ENCODE measurements at regions not wholly inside any gene's neighbourhood (a gene's known extent, or its start where the extent isn't known, plus 50 kb on each side); places are given as distances from the start of the nearest gene placed in this dataset.

- H4K5ac ChIP-seq (ENCODE audit: insufficient read length, low read depth, low read length), result no peak overlapping the region
- peaks cover 2 to 8% of the 10 kb centered on the region in 2 experiments; a peak in 1 of 4 replicates for H3K9me3 ChIP-seq (ENCODE audit: insufficient read depth in 2 of 2, low read depth in 1 of 2, low read length in 1 of 2)
- no peak for FAIRE-seq
- H3K79me1 ChIP-seq (ENCODE audit: low read depth, low read length), result no peaks in the 10 kb centered on the region
- no peak overlapping the region for H2BK20ac ChIP-seq (ENCODE audit: low read length)
- no peak overlapping the region for H2BK120ac ChIP-seq (replicated peaks; ENCODE audit: low read depth, low read length)
- H3K18ac ChIP-seq (ENCODE audit: extremely low read depth, low read length), result no peak overlapping the region
- no peak overlapping the region for H2BK5ac ChIP-seq (ENCODE audit: low read depth, low read length)
- H3K23me2 ChIP-seq (ENCODE audit: low read depth, low read length), result no peaks in the 10 kb centered on the region; the same call in 1 of the 2 replicates
- no peaks in the 10 kb centered on the region for H3K36me3 ChIP-seq (ENCODE audit: control insufficient read depth in 2 of 4, insufficient read depth in 4 of 4, low read length in 3 of 4)
- CTCF ChIA-PET (ENCODE audit: partially characterized antibody), result interaction anchor here (0.6 to 1.7 kb wide), 6 partner anchors 8 to 403 kb away, joined by 3 to 5 read pairs (median 4); no protein-coding TSS in a partner anchor
- no peak overlapping the region for H2BK12ac ChIP-seq (ENCODE audit: low read depth, low read length)
- no peak overlapping the region for H3K14ac ChIP-seq (ENCODE audit: insufficient read length)
- WGBS, 2 experiments (ENCODE audit: extremely low coverage in 1 of 2, insufficient coverage in 1 of 2, insufficient read length in 1 of 2, insufficient replicate concordance in 2 of 2, low coverage in 1 of 2, low lambda C conversion rate in 2 of 2, missing lambda C conversion rate in 1 of 2), result 81% methylated on average over 7 of the region's 7 CpGs; no CpG with 5 or more reads in 1 of the 2 experiments
- H3K4me2 ChIP-seq (ENCODE audit: insufficient read depth in 1 of 2, low read depth in 2 of 2, low read length in 2 of 2), result no peak overlapping the region
- H4K20me1 ChIP-seq (replicated peaks in 1 of 2; ENCODE audit: control insufficient read depth in 1 of 2, insufficient read depth in 2 of 2, low read length in 2 of 2), result no peaks in the 10 kb centered on the region
- POLR2A ChIA-PET (ENCODE audit: partially characterized antibody), result no interaction called here
- no peak overlapping the region for H3K9ac ChIP-seq (replicated peaks in 1 of 4; ENCODE audit: extremely low read depth in 1 of 4, low read depth in 3 of 4, low read length in 3 of 4)
- H2BK15ac ChIP-seq (ENCODE audit: low read length), result no peak overlapping the region
- no peak overlapping the region for H4K91ac ChIP-seq (replicated peaks; ENCODE audit: insufficient read length, low read length)
- H3K79me2 ChIP-seq (ENCODE audit: control insufficient read depth in 1 of 2, insufficient read depth in 2 of 2, low read length in 2 of 2), result no peaks in the 10 kb centered on the region
- H3K4me3 ChIP-seq (ENCODE audit: extremely low read depth in 1 of 4, insufficient read depth in 2 of 4, low read depth in 3 of 4, low read length in 4 of 4), result no peak overlapping the region
- no peak overlapping the region for H2AK5ac ChIP-seq (ENCODE audit: low read depth, low read length)
- TF ChIP-seq RAD21 (IDR thresholded peaks at IDR 0.05 in 1 of 2, conservative IDR thresholded peaks at IDR 0.05 in 1 of 2; ENCODE audit: low read depth in 2 of 2, low read length in 2 of 2) (no peak), YY1 (IDR thresholded peaks at IDR 0.05; ENCODE audit: low read depth, low read length) (no peak), JUN (IDR thresholded peaks at IDR 0.05; ENCODE audit: low read depth, low read length) (no peak), RNF2 (IDR thresholded peaks at IDR 0.05; ENCODE audit: borderline replicate concordance, low read depth, low read length, missing control alignments, poor library complexity, severe bottlenecking) (no peak), BACH1 (IDR thresholded peaks at IDR 0.05; ENCODE audit: low read length) (no peak), SRF (IDR thresholded peaks at IDR 0.05; ENCODE audit: low read depth, low read length) (no peak), KDM5A (IDR thresholded peaks at IDR 0.05; ENCODE audit: low read length) (no peak)
- no peaks in the 10 kb centered on the region; a peak in 2 of 7 replicates for H3K27me3 ChIP-seq (replicated peaks in 1 of 4; ENCODE audit: control insufficient read depth in 3 of 4, extremely low read depth in 1 of 4, insufficient read depth in 3 of 4, low read length in 3 of 4)
- no peak overlapping the region for H2AFZ ChIP-seq (ENCODE audit: low read length)
- no peak overlapping the region for H4K8ac ChIP-seq (ENCODE audit: extremely low read depth, insufficient read depth, low read length)
- H3K27ac ChIP-seq (ENCODE audit: low read depth, low read length), result no peak overlapping the region
- H3K56ac ChIP-seq (replicated peaks; ENCODE audit: insufficient read length, low read depth, low read length), result no peak overlapping the region
- H3K4me1 ChIP-seq (replicated peaks in 1 of 4; ENCODE audit: control insufficient read depth in 3 of 4, insufficient read depth in 4 of 4, low read length in 3 of 4), result no peaks in the 10 kb centered on the region; a peak in 1 of 7 replicates
- H3K23ac ChIP-seq (ENCODE audit: insufficient read length), result no peak overlapping the region
- H3K4ac ChIP-seq (replicated peaks; ENCODE audit: insufficient read length, low read depth, low read length), result no peak overlapping the region
- no peak for DNase-seq (ENCODE audit: low read depth in 1 of 2, low spot score in 2 of 2)
These were observed 55.9 kb upstream of the TSPAN11 start for GRCh38 chr12:30870491-30871265.
